NOMO-1 (cell line): ENCODE measurements at regions not wholly inside any gene's neighbourhood (a gene's known extent, or its start where the extent isn't known, plus 50 kb on each side); places are given as distances from the start of the nearest gene placed in this dataset.

Experiments
- DNase-seq, 2 experiments: peaks; one replicate each; lab custom pipeline; 2025; ENCODE audit not compliant: unreplicated experiment in 2 of 2; lab: John Stamatoyannopoulos, UW

DNA sequence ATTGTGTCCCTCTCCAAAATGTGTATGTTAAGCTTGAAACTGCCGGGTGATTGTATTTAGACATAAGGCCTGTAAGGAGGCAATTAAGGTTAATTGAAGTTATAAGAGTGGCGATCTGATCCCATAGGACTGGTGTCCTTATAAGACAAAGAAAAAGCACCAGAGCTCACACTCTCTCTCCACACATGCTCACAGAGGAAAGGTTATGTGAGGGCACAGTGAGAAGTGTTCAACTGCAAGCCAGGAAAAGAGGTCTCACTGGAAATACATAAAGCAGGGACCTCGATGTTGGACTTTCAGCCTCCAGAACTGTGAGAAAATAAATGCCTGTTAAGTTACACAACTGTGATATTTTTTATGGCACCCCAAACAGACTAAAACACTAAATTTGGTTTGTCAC lies 1233.8 kb upstream of the CNTN5 start:
- no peak for DNase-seq

DNA sequence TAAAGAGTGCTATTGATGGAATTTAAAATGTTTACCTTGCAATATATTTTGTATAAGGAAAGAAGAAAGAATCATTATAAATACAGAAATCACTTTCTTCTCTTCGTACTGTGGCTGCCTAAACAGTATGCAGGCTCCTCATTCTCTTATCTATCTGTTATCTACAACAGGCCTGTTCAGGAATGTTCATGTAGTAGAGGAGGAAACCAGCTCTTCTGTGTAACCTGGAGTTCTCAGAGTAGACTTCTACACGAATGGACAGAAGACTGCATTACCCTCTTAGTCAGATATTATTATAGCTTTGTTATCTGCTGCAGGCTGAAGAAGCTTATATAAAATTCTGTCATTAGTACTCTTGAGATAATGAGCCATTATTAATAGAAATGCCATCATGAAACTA lies 1225.9 kb upstream of the CNTN5 start:
- DNase-seq, result no peak

DNA sequence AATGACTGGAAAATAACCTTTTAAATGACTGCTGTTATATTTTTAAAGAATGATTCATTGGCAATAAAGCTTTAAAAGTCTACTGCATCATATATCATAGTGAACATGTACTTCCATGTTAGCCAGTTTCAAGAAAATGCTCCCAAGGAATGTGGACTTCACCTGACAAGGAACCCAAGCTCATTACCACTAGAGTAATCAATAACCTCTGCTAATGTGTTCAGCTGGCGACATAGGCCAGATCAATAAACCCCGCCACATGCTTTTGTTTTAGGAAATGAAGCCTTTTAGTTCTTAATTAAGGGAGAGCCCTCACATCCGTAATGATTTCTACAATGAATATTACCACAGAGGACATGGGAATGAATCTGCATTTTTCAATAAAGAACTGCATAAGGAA lies 1219.9 kb upstream of the CNTN5 start:
- DNase-seq, result no peak

DNA sequence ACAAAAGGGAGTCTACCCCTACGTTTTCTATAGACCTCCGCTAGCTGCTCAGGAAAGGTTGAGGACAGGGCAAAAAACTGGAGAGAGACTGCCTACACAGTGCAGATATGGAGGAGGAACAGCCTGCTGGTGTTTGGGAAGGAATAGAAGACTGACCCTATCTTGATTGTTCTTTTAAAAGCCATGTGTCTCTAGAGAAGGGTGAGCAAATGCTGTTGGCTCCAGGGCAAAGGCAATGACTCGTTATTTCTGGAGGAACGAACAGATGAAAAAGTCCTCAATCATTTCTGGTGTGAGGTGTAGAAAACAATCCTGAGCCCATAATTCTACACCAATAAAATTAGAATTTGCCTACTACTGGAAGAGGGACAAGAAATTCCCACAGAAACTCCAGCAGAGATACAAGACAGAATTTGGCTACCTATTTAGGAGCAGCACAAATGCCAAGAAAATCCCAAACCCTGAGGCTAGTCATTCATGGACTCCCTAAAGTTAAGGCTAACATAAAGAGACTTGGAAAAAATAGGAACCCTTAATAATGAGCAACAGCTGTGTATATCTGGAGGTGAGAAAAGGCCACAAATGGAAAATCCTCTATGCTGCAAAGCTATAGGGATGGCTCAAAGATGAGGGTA lies 1206.3 kb upstream of the CNTN5 start:
- DNase-seq, result no peak

DNA sequence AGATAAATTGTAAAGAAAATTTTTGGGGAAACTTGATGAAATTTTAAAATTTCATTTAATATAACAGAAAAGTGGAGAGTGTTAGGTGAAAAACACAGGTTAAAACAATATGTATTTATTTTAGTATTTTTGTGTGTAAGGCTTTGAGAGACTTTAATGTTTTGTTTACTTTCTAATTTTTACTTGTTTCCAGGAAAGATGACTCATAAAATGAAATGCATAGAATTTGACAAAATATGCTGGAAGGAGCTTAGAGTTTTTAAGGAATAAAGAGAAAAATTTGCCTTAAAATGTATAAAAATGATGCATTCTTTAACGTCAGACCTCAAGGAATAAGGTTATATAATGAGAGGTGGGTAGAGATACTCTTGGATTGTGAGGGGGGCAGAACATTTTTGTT lies 1205.1 kb upstream of the CNTN5 start:
- no peak for DNase-seq

DNA sequence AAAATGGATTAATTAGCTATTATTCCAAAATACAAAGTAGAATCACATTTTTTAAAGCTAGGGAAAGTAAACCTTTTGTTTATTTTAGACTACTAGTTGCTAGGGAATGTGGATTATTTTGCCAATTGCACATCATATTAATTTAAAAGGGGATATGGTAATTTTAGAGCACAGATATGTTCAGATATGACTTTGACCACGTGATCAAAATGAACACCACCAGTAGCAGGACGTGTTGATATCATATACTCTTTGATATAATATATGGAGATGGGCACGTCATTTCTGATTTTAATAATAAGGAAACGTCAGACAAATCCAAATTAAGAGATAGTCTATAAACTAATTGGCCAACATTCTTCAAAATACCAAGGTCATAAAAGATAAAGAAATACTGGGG lies 1188.3 kb upstream of the CNTN5 start:
- DNase-seq, result no peak

DNA sequence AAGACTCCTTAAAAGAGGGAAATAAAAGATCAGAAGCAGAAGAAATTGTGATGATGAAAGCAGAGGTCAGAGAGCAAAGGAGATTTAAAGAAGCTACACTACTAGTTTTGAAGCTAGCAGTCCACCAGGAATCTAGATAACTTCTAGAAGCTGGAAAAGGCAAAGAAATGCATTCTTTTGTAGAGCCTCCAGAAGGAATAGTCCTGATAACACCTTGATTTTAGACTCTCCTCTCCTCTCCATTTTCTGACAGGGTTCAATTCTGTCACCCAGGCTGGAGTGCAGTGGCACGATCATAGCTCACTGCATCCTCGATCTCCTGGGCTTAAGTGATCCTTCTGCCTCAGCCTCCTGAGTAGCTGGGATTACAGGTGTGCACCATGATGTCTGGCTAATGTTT lies 1187.3 kb upstream of the CNTN5 start:
- DNase-seq, result no peak

DNA sequence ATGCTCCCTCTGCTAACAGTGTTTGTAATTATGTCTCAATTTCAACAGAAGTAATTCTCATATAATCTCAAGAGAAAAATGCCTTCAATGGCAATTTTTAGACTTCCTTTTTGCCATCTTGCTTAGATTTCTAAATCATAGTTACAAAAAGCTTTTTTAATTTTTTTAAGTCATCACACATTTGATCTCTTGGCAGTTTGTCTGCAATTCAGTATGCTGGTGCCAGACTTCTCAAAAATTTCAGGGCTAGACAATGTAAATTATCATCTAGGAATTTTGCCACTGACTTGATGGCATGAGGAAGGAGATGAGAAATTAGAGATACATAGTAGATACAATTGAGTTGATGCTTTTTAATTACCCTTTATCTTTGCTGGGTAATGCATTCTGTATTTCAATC lies 1176.7 kb upstream of the CNTN5 start:
- no peak for DNase-seq

DNA sequence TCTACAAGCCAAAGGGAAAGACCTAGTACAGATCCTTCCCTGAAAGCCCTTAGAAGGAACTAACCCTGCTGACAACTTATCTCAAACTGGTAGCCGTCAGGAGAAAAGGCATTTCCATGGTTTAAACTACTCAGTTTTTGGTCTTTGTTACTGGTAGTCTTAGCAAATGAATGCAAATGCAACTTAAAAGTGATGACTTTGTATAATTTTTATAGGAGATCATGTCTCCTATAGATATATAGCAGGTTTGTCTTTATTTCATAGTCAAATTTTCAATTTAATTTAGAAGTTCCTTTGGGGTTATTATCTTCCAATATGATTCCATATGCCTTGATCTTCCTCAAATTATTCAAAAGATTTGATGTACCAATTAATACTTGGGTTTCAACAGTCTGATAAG lies 1173.0 kb upstream of the CNTN5 start:
- DNase-seq, result no peak

DNA sequence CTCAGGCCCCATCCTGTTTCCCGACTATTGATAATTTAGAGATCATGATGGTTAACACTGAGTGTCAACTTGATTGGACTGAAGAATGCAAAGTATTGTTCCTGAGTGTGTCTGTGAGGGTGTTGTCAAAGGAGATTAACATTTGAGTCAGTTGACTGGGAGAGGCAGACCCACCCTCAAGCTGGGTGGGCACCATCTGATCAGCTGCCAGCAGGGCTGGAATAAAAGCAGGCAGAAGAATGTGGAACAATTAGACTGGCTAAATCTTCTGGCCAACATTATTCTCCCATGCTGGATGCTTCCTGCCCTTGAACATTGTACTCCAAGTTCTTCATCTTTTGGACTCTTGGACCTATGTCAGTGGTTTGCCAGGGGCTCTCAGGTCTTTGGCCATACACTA lies 1170.0 kb upstream of the CNTN5 start:
- DNase-seq, result no peak

DNA sequence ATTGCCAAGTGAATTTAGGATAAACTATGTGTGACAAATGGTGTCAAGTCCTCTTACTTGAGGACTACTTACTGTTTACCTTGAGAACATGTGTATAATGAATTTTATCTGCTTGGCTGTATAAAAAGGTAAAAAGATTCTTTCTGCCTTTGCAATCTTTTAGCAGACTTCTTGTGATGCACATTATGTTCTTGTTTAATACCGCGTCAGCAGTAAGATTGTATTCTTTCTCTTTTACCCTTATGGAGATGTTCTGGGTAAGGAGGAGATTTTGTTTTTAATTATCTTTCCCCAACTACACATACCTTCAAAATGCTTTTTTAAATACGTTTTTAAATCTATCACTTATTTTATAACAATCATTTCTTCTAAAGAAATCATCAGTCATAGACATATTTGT lies 1166.4 kb upstream of the CNTN5 start:
- no peak for DNase-seq

DNA sequence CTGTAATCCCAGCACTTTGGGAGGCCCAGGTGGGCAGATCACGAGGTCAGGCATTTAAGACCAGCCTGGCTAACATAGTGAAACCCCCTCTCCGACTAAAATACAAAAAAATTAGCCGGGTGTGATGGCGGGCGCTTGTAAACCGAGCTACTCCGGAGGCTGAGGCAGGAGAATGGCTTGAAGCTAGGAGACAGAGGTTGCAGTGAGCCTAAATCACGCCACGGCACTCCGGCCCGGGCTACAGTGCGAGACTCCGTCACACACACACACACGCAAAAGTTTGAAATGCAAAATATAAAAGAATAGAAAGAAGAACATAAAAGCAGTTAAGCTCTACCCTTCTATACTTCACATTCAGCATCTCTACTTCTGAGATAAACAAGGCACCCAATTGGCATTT lies 1165.9 kb upstream of the CNTN5 start:
- DNase-seq, result no peak

DNA sequence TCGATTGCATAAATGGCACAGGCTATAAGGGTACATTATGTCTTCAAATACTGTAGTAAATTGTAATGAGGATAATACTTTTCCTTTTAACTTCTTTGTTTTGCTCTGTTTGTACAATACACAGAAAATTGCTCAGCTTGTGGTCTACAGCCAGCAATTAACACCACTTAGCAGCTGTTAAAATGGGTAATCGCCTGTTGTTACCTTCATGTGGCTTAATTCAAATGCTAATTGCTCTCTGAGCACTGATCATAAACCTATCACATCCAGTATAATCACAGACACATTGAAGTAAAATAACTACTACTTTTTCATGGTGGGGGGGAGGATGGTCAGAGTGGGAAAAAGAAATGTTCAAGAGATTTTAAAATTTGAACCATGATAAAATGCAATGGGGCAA lies 1164.1 kb upstream of the CNTN5 start:
- DNase-seq, result no peak

DNA sequence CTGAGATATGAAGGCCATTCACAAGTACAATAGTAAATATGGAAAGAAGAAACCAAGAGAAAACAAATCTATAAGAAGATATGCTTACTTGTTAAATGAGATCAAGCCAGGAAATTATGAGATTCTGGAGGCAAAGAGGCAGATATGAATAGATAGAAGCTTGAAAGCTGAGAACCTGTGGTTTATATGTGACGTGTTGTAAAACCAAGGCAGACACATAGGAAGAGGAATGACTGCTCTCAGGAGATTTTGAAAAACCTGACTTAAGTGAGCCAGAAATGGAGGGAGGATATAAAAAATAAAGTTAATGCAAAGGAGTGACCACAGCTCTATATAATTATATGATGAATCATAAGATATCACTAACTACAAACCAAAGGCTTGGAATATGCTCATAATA lies 1160.5 kb upstream of the CNTN5 start:
- no peak for DNase-seq

DNA sequence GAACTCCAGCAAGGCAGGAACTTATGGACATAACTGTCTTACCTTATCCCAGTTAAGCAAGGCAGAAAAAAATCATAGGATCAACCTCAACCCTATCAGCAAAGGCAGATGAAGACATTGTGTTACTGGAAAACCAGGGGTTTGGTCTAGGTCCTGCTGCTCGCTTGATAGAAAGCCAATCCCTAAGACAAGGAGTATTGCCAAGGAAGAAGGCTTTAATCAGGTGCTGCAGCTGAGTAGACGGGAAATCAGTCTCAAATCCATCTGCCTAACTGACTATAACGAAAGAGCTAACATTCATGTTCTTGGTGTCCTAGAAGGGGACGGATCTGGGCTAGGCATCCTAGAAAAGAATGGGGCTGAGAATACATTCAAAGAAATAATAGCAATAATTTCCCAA lies 1158.7 kb upstream of the CNTN5 start:
- DNase-seq, result no peak

DNA sequence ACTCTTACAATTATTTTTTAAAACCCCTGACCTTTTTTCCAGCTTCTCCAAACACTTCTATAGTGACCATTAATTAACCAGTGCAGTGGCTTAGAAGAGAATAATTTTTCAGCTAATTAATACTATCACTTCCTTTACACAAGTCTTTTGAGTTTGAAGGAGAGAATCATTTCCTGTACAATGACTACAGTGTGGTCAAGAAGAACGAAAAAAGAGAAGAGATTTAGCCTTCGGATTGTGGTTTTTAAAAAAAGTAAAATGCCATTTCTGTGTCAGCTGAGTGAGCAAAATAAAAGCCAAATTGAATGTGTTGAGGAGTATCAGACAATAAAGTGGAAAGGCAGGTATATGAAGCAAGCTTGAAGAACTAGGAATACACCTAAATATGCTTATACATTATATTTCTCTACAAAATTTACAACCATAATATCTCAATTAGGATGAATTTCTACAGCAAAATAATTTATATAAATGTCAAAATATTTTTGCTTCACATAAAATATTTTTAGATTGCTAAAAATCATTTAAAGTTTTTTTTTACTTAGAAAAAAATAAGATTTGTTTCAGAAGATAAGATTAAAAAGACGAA lies 1155.2 kb upstream of the CNTN5 start:
- no peak for DNase-seq

DNA sequence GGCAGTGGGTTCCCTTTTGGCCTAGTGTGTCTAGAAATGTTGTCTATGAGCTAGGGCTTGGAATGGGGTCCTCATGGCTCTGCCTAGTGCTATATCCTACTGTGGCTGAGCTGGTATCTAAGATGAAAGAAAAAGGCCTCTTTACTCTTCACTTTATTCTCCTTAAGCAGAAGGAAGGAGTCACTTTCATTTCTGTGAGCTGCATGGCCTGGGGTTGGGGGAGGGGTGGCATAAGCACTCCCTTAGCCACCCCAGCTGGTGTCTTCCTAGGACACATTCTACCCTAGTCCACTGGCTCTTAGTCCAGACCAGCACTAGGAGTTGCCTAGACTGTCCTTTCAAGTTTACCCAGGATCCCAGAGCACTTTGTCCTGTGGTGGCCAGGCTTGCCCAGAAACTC lies 1148.9 kb upstream of the CNTN5 start:
- DNase-seq, result no peak

DNA sequence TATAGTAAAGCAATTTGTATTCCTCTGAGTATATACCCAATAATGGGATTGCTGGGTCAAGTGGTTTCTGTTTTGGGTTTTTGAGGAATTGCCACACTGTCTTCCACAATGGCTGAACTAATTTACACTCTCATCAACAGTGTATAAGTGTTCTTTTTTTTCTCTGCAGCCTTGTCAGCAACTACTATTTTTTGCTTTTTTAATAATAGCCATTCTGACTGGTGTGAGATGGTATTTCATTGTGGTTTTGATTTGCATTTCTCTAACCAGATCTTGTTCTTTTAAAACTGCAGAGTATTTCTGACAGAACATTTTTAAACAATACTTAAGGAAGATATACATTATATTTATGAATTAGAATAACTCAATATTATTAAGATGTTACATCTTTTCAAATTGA lies 1140.5 kb upstream of the CNTN5 start:
- DNase-seq, result no peak

DNA sequence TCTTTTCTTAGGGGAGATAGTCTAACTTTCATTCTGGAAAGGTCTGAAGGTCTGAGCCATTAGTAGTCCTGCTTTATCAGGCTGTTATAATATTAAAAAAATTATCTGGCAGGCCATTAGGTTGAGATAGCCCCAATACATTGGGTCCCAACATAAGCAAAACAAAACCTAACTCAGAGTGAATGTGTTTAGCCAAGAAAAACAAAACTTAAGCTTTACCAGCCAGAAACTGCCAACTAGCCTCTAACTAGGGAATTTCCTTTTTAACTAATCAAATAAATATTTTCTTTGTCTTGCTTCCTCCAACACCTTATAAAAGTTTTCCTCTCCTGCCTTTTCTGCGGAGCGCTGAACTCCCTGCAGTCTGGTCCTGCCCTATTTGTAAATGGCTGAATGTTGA lies 1137.7 kb upstream of the CNTN5 start:
- DNase-seq, result no peak

DNA sequence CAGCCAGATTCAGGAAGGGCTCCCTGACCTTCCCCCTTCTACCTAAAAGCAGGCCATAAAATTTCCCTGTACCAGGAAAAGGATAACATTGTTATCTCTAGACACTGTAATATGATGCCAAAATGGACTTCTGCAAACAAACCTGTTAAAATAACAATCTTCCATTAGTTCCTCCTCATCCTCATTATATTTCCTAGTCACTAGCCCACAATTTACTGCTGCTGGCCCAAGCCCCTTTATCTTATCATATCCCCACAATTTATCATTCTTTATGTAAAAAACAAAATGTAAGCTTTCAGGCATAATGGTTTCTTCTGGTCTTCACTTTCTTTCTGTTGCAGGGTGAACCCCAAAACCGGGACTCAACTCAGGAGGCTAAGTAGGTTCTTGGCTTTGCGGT lies 1132.1 kb upstream of the CNTN5 start:
- no peak for DNase-seq

DNA sequence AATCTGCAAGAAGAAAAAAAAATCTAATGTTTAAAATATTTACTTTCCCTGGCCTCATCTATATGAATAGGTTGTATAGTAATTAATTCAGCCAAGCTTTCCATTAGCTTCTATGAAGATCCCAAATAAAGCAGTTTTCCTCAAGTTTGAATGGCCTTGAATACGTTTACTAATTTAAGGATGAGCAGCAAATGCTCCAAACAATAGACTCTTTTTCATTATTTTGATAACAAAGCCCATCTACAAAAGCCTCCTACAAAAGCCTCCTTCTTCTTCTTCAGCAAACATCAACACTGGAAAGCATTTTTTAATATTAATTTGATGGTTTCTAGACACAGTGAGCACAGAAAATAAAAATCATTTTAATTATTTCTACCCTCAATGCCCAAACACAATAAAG lies 1130.3 kb upstream of the CNTN5 start:
- DNase-seq, result no peak

DNA sequence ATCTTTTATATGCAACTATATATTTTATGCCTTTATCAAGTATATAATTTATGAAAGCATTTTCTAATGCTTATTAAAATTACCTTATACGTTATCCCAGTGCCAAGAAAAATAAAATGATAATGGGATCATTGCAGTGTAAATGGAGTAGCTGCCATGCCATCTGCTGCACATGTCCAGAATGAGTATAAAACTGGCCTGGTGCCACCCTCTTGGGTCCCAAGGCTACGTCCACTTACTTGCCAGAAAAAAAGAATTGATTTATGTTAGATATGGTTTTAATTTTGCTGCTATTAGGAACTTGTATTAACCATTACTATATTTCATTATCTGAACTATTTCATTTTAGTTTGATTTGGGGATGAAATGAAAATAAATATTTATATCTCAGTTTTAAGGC lies 1127.1 kb upstream of the CNTN5 start:
- DNase-seq, result no peak

DNA sequence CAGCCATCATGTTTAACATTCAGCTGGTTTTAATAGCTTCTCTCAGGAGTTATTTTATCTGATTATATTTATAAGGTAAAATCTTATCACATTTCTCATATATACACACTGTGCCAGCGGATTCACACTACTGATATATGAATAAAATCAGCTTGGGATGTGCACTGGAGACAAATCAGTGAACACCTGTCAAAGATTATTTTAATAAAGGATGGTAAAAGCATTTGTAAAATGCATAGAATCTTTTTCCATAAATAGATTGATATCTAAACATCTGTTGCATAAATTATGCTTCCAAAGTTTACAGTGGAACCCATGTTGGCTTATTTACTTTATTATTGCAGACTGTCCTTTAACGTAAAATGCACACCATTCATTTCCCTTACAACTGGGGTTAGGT lies 1125.8 kb upstream of the CNTN5 start:
- no peak for DNase-seq
